Left lung (tissue), 4 donors: ENCODE measurements at regions not wholly inside any gene's neighbourhood (a gene's known extent, or its start where the extent isn't known, plus 50 kb on each side); places are given as distances from the start of the nearest gene placed in this dataset.

ENCODE experiments used
- ATAC-seq: fragments of 200-7000 bp; cut with Tn5 transposase; one replicate; pipeline ENCODE4 v1.9.1; 2020; ENCODE audit warnings: moderate library complexity
- DNase-seq, 4 donors: peaks; one replicate each; pipeline ENCODE4 v3.0.0-alpha.2; 2013 to 2020
- H3K27ac ChIP-seq, 2 donors: fragments of 200-600 bp; sonication (generic) in 1 of 2; one replicate each; pipeline versions ENCODE4 v1.5.0 to v1.8.0; 2020 to 2021
- H3K27me3 ChIP-seq, 2 donors: fragments of 200-600 bp; sonication (generic) in 1 of 2; one replicate each; pipeline versions ENCODE4 v1.5.0 to v1.8.0; 2020 to 2021
- H3K36me3 ChIP-seq, 2 donors: fragments of 200-600 bp; sonication (generic) in 1 of 2; one replicate each; pipeline versions ENCODE4 v1.5.0 to v1.8.0; 2020 to 2021
- H3K4me1 ChIP-seq, 2 donors: fragments of 200-600 bp; one replicate each; pipeline ENCODE4 v1.8.0; 2021
- H3K4me3 ChIP-seq, 2 donors: fragments of 200-600 bp; sonication (generic) in 1 of 2; one replicate each; pipeline versions ENCODE4 v1.5.0 to v1.8.0; 2020 to 2021; ENCODE audit warnings: mild to moderate bottlenecking in 1 of 2
- H3K9me3 ChIP-seq, 2 donors: fragments of 200-600 bp; sonication (generic) in 1 of 2; one replicate each; pipeline versions ENCODE4 v1.5.0 to v1.8.0; 2020 to 2021
- intact Hi-C, 2 donors: fragments of 100-400 bp; cut with DNase I; formaldehyde crosslinking; loops; one replicate each; pipeline versions ENCODE4 v1.11.2 to v1.14.2; 2022
- TF ChIP-seq, protein P1 (sequence below), 2 donors: fragments of 200-600 bp; sonication (generic) in 1 of 2; IDR thresholded peaks; one replicate each; pipeline versions ENCODE4 v1.5.0 to v1.8.0; 2021; ENCODE audit warnings: antibody characterized with exemption in 2 of 2
- donor health status: DM: no; HTN: yes; CAD: no.
- donor health status: DM: no; HTN: no; CAD: no.

DNA sequence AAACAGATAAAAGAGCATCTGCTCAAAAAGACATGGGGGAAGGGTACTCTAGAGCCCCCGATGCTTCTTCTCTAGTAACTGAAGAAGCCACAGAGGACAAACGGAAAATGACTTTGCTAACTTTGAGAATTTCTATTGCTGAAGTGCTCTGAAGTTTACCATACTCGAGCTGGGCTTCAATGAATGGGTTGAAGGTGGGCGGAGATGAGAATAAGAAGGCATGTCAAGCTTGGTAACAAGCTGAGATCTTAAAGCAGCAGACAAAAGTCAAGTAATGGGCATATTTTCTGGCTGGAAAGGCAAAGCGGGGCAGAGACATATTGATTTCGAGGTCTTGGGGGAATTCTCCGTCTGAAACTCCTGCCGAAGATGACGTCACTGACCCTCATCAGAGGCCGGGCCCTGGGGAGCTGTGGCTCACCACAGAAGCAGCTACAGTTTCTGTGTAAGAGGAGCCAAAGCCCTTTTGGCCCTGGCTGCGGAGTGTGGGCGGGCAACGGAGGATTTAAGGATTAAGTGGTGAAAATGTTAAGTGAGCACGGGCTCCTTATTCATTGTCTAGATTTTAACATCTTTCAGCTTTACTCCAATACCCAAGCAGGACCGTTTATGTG, 115.8 kb upstream of the SLIT3 start:
- Histone ChIP-seq H3K4me1 (no peaks in the 10 kb centered on the region), H3K9me3 (no peaks in the 10 kb centered on the region), H3K27ac (no peak overlapping the region), H3K36me3 (no peaks in the 10 kb centered on the region), H3K27me3 (no peaks in the 10 kb centered on the region), H3K4me3 (no peak overlapping the region)
- ATAC-seq (peak; percentile 38), DNase-seq (peak in 2 of 4 donors; percentile 50 to 56)
- intact Hi-C loops: no loop called here
- TF ChIP-seq, protein P1, sequence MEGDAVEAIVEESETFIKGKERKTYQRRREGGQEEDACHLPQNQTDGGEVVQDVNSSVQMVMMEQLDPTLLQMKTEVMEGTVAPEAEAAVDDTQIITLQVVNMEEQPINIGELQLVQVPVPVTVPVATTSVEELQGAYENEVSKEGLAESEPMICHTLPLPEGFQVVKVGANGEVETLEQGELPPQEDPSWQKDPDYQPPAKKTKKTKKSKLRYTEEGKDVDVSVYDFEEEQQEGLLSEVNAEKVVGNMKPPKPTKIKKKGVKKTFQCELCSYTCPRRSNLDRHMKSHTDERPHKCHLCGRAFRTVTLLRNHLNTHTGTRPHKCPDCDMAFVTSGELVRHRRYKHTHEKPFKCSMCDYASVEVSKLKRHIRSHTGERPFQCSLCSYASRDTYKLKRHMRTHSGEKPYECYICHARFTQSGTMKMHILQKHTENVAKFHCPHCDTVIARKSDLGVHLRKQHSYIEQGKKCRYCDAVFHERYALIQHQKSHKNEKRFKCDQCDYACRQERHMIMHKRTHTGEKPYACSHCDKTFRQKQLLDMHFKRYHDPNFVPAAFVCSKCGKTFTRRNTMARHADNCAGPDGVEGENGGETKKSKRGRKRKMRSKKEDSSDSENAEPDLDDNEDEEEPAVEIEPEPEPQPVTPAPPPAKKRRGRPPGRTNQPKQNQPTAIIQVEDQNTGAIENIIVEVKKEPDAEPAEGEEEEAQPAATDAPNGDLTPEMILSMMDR (IDR thresholded peaks at IDR 0.05): no peak

- intact Hi-C loops: no loop called here
- ATAC-seq (no peak), DNase-seq (no peak)
- Histone ChIP-seq H3K4me3 (no peak overlapping the region), H3K4me1 (no peaks in the 10 kb centered on the region), H3K36me3 (no peaks in the 10 kb centered on the region), H3K27ac (no peak overlapping the region), H3K9me3 (no peaks in the 10 kb centered on the region), H3K27me3 (no peaks in the 10 kb centered on the region)
- TF ChIP-seq, protein P1 (IDR thresholded peaks at IDR 0.05): no peak
Observed at GRCh38 chr5:169415948-169416347, 115.0 kb upstream of the SLIT3 start.

GRCh38 chr5:169415371-169415770, 114.4 kb upstream of the SLIT3 start:
- Histone ChIP-seq H3K9me3 (no peaks in the 10 kb centered on the region), H3K27me3 (no peaks in the 10 kb centered on the region), H3K4me1 (no peaks in the 10 kb centered on the region), H3K27ac (no peak overlapping the region), H3K36me3 (no peaks in the 10 kb centered on the region), H3K4me3 (no peak overlapping the region)
- ATAC-seq (no peak), DNase-seq (no peak)
- intact Hi-C loops: no loop called here
- TF ChIP-seq, protein P1 (IDR thresholded peaks at IDR 0.05): no peak

DNA sequence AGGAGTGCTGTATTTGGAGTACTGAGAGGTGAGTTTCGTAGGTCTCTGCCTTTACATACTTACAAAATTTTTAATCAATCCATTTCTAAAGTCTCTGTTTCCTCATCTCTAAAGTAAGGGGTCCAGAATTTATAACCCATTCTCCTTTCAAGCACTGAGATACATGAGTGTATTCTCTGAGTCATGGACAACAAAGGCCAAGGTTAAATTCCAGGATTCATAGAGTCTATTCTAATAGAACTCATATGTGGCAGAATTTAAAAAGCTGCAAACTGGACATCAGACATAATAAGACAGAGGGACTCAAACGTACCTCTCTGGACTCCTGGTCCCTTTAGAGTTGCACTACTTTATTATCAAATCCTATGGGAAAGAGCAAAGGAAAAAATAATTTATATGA, 112.5 kb upstream of the SLIT3 start:
- Histone ChIP-seq H3K27me3 (no peaks in the 10 kb centered on the region), H3K9me3 (no peaks in the 10 kb centered on the region), H3K4me1 (no peaks in the 10 kb centered on the region), H3K4me3 (no peak overlapping the region), H3K36me3 (no peaks in the 10 kb centered on the region), H3K27ac (no peak overlapping the region)
- TF ChIP-seq, protein P1 (IDR thresholded peaks at IDR 0.05): no peak
- intact Hi-C loops: no loop called here
- ATAC-seq (no peak), DNase-seq (no peak)

DNA sequence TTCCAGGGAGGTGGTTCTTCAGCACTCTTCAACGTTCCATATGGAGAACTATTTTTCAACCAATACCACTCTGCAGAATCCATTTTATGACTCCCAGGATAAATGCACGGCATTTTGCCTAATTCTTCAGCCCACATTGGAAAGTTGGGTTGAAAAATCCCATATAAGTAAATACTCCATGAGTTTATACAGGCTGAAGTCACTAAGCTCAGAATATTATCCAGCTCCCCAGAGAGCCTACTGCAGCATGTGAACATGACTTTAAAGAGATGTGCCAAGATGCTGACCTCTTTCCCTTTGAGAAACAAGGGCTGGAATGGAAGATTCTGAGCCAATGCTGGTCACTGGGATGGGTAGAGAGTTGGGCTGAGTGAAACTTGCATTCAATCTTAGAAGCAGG, 111.9 kb upstream of the SLIT3 start:
- DNase-seq: no peak
- intact Hi-C loops: no loop called here
- Histone ChIP-seq H3K27me3 (no peaks in the 10 kb centered on the region), H3K4me3 (no peak overlapping the region), H3K27ac (no peak overlapping the region), H3K9me3 (no peaks in the 10 kb centered on the region), H3K36me3 (no peaks in the 10 kb centered on the region), H3K4me1 (no peaks in the 10 kb centered on the region)
- ATAC-seq: no peak
- TF ChIP-seq, protein P1 (IDR thresholded peaks at IDR 0.05): no peak
